ENCODE measurements at regions not wholly inside any gene's neighbourhood (a gene's known extent, or its start where the extent isn't known, plus 50 kb on each side); places are given as distances from the start of the nearest gene placed in this dataset.
A peak's percentile ranks its signal among the peaks of the same experiment; 100 is the strongest.

DNA sequence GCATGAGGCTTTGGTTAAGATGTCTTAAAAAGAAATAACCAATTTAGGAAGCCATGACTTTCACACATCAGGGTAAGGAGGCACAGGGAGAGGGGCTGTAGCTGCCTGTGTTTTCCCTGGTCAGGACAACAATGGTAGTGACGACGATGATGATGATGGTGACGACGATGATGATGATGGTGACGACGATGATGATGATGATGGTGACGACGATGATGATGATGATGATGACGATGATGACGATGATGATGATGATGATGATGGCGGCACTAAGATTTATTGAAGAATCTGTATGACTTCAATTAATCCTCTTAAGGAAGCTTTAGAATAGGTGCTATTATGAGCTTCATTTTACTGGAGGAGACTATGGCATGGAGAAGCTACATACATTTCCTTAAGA, 284.1 kb upstream of the TNRC6C start:
- H3K36me3 ChIP-seq (ENCODE audit: control insufficient read depth in 2 of 2, insufficient read depth in 1 of 2, low read length in 2 of 2) = no peaks in the 10 kb centered on the region
- no peak overlapping the region for H3K27ac ChIP-seq (ENCODE audit: extremely low read depth, low read depth, low read length)
- ChIA-PET CTCF (no interaction called here), POLR2A (no interaction called here)
- H3K4me3 ChIP-seq (ENCODE audit: low read depth, low read length) = no peak overlapping the region
- TF ChIP-seq, protein P1, sequence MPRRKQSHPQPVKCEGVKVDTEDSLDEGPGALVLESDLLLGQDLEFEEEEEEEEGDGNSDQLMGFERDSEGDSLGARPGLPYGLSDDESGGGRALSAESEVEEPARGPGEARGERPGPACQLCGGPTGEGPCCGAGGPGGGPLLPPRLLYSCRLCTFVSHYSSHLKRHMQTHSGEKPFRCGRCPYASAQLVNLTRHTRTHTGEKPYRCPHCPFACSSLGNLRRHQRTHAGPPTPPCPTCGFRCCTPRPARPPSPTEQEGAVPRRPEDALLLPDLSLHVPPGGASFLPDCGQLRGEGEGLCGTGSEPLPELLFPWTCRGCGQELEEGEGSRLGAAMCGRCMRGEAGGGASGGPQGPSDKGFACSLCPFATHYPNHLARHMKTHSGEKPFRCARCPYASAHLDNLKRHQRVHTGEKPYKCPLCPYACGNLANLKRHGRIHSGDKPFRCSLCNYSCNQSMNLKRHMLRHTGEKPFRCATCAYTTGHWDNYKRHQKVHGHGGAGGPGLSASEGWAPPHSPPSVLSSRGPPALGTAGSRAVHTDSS (tag by site-specific recombination; IDR thresholded peaks at IDR 0.05) = peak; percentile 99
- no peak for TF ChIP-seq ZNF658 (tag by site-specific recombination; IDR thresholded peaks at IDR 0.05)
- H3K4me1 ChIP-seq (ENCODE audit: control insufficient read depth, insufficient read depth, low read length) = no peaks in the 10 kb centered on the region
- H3K9me3 ChIP-seq (ENCODE audit: control insufficient read depth, insufficient read depth, low read depth, low read length) = no peaks in the 10 kb centered on the region

DNA sequence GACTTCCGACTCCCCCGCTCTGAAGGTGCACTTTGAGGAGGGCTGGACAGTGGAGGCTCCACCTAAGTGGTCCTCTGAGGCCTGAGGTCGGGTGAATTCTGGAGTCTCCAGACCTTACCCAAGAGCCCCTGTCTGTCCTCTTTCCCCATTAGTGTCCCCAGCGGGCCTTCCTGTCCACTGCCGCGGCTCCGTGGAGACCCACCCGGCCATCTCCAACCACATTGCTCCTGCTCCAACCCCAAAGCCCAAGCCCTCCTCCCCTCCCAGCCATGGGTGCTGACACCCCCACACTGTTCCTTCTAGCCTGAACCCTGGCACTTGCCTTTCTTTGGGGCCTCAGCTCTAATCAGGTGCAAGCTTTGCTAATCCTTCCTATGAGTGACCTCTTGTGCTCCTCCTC, 283.1 kb upstream of the TNRC6C start:
- TF ChIP-seq, protein P2, sequence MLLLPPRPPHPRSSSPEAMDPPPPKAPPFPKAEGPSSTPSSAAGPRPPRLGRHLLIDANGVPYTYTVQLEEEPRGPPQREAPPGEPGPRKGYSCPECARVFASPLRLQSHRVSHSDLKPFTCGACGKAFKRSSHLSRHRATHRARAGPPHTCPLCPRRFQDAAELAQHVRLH (tag by site-specific recombination; IDR thresholded peaks at IDR 0.05) = no peak
- H3K27ac ChIP-seq (ENCODE audit: extremely low read depth, low read depth, low read length) = no peak overlapping the region
- no peaks in the 10 kb centered on the region for H3K9me3 ChIP-seq (ENCODE audit: control insufficient read depth, insufficient read depth, low read depth, low read length)
- ChIA-PET CTCF (no interaction called here), POLR2A (interaction anchor here (0.8 kb wide), 1 partner anchor 283 kb away, joined by 6 read pairs; the partner anchor contains the start of gene TNRC6C)
- H3K4me1 ChIP-seq (ENCODE audit: control insufficient read depth, insufficient read depth, low read length) = no peaks in the 10 kb centered on the region
- H3K4me3 ChIP-seq (ENCODE audit: low read depth, low read length) = no peak overlapping the region
- H3K36me3 ChIP-seq (ENCODE audit: control insufficient read depth in 2 of 2, insufficient read depth in 1 of 2, low read length in 2 of 2) = no peaks in the 10 kb centered on the region

DNA sequence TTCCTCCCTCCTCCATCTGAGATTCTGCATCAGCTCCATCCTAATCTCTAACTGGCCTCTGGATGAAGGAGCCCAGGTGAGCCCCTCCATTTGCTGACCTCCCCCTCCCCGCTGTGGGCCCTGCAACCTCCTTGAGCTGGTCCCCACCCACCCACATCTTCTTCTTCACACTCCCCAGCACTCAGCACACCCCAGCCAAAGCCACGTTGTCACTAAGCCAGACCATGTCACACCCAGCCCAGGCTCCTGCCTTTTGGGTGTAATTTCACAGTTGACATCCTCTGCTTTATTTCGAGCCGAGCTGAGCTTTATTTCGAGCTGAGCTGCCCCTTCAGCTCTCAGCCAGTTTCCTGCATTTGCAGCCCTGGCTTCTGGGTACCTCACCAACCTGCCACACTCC, 282.7 kb upstream of the TNRC6C start:
- Histone ChIP-seq H3K4me3 (ENCODE audit: low read depth, low read length) (no peak overlapping the region), H3K4me1 (ENCODE audit: control insufficient read depth, insufficient read depth, low read length) (no peaks in the 10 kb centered on the region), H3K9me3 (ENCODE audit: control insufficient read depth, insufficient read depth, low read depth, low read length) (no peaks in the 10 kb centered on the region), H3K27ac (ENCODE audit: extremely low read depth, low read depth, low read length) (no peak overlapping the region), H3K36me3 (ENCODE audit: control insufficient read depth in 2 of 2, insufficient read depth in 1 of 2, low read length in 2 of 2) (no peaks in the 10 kb centered on the region)
- ChIA-PET POLR2A (interaction anchor here (0.8 kb wide), 1 partner anchor 283 kb away, joined by 6 read pairs; the partner anchor contains the start of gene TNRC6C), CTCF (interaction anchor here (0.6 kb wide), 1 partner anchor 338 kb away, joined by 3 read pairs; no protein-coding TSS in a partner anchor)
- TF ChIP-seq, protein P3, sequence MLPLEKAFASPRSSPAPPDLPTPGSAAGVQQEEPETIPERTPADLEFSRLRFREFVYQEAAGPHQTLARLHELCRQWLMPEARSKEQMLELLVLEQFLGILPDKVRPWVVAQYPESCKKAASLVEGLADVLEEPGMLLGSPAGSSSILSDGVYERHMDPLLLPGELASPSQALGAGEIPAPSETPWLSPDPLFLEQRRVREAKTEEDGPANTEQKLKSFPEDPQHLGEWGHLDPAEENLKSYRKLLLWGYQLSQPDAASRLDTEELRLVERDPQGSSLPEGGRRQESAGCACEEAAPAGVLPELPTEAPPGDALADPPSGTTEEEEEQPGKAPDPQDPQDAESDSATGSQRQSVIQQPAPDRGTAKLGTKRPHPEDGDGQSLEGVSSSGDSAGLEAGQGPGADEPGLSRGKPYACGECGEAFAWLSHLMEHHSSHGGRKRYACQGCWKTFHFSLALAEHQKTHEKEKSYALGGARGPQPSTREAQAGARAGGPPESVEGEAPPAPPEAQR (tag by site-specific recombination; IDR thresholded peaks at IDR 0.05) = no peak
- TF ChIP-seq ZNF37A (tag by site-specific recombination; IDR thresholded peaks at IDR 0.05) (no peak), ZNF146 (tag by site-specific recombination; IDR thresholded peaks at IDR 0.05) (no peak), GLIS1 (tag by site-specific recombination; IDR thresholded peaks at IDR 0.05) (no peak), ZNF777 (tag by site-specific recombination; IDR thresholded peaks at IDR 0.05; ENCODE audit: borderline replicate concordance) (no peak), MZF1 (tag by site-specific recombination; IDR thresholded peaks at IDR 0.05; ENCODE audit: borderline replicate concordance) (no peak), ZNF843 (tag by site-specific recombination; IDR thresholded peaks at IDR 0.05) (no peak), ZNF266 (tag by site-specific recombination; IDR thresholded peaks at IDR 0.05; ENCODE audit: low read depth) (no peak)
- TF ChIP-seq, protein P4, sequence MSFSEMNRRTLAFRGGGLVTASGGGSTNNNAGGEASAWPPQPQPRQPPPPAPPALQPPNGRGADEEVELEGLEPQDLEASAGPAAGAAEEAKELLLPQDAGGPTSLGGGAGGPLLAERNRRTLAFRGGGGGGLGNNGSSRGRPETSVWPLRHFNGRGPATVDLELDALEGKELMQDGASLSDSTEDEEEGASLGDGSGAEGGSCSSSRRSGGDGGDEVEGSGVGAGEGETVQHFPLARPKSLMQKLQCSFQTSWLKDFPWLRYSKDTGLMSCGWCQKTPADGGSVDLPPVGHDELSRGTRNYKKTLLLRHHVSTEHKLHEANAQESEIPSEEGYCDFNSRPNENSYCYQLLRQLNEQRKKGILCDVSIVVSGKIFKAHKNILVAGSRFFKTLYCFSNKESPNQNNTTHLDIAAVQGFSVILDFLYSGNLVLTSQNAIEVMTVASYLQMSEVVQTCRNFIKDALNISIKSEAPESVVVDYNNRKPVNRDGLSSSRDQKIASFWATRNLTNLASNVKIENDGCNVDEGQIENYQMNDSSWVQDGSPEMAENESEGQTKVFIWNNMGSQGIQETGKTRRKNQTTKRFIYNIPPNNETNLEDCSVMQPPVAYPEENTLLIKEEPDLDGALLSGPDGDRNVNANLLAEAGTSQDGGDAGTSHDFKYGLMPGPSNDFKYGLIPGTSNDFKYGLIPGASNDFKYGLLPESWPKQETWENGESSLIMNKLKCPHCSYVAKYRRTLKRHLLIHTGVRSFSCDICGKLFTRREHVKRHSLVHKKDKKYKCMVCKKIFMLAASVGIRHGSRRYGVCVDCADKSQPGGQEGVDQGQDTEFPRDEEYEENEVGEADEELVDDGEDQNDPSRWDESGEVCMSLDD (tag by site-specific recombination; IDR thresholded peaks at IDR 0.05) = no peak
- TF ChIP-seq, protein P5, sequence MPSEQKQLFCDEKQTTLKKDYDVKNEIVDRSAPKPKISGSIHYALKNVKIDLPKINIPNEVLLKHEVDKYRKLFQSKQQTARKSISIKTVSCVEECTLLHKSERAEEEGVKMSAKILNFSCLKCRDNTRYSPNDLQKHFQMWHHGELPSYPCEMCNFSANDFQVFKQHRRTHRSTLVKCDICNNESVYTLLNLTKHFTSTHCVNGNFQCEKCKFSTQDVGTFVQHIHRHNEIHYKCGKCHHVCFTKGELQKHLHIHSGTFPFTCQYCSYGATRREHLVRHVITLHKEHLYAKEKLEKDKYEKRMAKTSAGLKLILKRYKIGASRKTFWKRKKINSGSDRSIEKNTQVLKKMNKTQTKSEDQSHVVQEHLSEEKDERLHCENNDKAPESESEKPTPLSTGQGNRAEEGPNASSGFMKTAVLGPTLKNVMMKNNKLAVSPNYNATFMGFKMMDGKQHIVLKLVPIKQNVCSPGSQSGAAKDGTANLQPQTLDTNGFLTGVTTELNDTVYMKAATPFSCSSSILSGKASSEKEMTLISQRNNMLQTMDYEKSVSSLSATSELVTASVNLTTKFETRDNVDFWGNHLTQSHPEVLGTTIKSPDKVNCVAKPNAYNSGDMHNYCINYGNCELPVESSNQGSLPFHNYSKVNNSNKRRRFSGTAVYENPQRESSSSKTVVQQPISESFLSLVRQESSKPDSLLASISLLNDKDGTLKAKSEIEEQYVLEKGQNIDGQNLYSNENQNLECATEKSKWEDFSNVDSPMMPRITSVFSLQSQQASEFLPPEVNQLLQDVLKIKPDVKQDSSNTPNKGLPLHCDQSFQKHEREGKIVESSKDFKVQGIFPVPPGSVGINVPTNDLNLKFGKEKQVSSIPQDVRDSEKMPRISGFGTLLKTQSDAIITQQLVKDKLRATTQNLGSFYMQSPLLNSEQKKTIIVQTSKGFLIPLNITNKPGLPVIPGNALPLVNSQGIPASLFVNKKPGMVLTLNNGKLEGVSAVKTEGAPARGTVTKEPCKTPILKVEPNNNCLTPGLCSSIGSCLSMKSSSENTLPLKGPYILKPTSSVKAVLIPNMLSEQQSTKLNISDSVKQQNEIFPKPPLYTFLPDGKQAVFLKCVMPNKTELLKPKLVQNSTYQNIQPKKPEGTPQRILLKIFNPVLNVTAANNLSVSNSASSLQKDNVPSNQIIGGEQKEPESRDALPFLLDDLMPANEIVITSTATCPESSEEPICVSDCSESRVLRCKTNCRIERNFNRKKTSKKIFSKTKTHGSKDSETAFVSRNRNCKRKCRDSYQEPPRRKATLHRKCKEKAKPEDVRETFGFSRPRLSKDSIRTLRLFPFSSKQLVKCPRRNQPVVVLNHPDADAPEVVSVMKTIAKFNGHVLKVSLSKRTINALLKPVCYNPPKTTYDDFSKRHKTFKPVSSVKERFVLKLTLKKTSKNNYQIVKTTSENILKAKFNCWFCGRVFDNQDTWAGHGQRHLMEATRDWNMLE (tag by site-specific recombination; conservative IDR thresholded peaks at IDR 0.05; ENCODE audit: low read depth) = no peak
